AG08395 (cell line): ENCODE measurements at regions not wholly inside any gene's neighbourhood (a gene's known extent, or its start where the extent isn't known, plus 50 kb on each side); places are given as distances from the start of the nearest gene placed in this dataset.

ENCODE experiments used
- DNase-seq: peaks from one replicate; pipeline ENCODE4 v3.0.0; 2012; ENCODE audit warnings: mixed read lengths, low spot score

DNA sequence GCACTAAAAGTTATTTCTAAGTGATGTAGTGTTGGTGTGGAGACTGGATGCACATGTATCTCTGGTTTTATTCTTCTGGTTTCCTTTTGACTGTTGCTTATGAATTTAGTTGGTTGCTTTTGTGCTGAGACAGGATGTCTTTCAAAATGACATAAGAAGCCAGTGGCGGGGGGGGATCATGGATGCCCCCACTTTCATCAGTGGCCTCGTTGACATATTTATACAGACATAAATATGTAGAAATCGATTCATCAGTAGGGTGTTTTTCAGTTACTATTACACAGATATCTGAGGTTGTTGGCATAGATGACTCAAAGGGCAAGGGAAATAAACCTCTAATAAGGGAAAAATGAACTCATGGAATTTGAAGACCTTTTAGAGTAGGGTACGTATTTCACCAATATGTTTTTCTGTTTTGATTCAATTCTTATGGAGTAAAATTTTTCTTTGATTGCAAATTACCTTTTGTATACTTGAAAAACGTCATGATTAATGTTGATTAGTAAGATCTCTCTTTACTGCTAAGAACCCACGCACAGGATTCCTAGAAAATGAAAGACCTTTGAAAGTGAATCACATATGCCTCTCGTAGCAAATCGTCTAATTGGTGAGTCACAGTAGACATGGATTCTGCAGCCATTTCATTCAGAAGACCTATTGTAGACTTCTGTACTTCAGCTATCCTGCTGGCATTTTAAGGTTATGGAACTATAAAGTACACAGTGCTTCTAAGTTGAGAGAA lies 97.4 kb upstream of the RBMS3 start:
- peak; percentile 42 for DNase-seq

DNA sequence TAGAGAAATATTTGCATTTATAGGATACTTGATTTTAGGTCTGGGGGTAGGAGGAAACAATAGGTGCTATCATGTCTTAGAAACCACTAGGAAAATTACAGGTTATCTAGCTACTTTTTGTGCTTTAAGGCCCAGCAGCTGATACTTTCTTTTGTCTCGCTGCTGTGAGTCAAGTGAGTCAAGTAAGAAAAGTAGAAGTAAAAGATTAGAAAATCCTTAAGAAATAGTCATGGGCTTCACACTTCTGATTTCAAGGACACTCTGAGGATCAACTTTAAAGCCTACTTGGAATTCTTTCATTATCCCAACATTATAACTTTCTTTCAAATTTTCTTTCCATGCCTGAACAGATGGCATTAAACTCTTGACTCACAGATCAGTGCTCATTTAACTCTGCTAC lies 95.2 kb upstream of the RBMS3 start:
- DNase-seq, result no peak

GRCh38 chr3:29186131-29186599 lies 94.7 kb upstream of the RBMS3 start:
- peak; percentile 79 for DNase-seq

DNA sequence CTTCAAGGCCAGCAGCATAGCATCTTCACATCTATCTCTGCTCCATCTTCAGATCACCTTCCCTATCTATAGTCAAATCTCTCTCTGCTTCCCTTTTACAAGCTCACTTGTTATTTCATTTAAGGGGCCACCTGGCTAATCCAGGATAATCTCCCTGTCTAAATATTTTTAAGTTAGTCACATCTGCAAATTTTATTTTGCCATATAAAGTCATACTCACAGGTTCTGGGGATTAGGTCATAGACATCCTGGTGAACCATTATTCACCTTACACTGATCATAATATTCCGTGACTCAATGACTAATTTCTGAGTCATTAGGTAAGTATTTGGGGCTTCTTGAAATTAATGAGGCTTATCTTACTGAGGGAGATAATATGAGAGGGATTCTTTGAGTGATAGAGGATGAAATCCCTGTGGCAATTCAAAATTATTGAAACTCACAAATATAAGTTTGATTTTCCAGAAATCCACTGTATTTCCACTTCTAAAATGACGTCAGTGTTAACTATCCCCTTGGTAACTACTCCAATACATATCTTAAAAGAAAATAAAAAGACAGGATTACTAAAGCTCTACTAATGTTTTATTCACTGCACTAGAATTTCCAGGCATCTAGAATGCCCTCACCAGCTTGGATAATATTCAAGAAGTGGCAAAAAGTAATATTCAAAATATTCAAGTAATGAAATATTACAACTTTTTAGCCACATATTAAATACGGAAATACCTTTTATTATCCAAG lies 93.7 kb upstream of the RBMS3 start:
- DNase-seq, result peak; percentile 51

- no peak for DNase-seq
These were observed 91.5 kb upstream of the RBMS3 start for GRCh38 chr3:29189328-29189727.

DNA sequence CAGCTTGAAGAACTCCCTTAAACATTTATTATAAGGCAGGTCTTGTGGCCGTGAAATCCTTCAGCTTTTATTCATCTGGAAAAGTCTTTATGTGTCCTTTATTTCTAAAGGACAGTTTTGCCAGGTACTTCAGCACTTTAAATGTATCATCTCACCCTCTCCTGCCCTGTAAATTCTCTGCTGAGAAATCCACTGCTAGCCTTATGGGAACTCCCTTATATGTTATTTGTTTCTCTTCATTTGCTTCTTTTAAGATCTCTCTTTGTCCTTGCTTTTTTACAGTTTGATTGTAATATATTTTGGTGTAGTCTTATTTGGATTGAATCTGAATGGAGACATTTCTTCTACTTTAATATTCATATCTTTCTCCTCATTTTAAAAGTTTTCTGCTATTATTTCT lies 86.7 kb upstream of the RBMS3 start:
- DNase-seq, result no peak

GRCh38 chr3:29195056-29195455 lies 85.8 kb upstream of the RBMS3 start:
- no peak for DNase-seq

GRCh38 chr3:29201604-29202003 lies 79.3 kb upstream of the RBMS3 start:
- no peak for DNase-seq

- no peak for DNase-seq
These were observed 78.5 kb upstream of the RBMS3 start for GRCh38 chr3:29202378-29202777.

DNA sequence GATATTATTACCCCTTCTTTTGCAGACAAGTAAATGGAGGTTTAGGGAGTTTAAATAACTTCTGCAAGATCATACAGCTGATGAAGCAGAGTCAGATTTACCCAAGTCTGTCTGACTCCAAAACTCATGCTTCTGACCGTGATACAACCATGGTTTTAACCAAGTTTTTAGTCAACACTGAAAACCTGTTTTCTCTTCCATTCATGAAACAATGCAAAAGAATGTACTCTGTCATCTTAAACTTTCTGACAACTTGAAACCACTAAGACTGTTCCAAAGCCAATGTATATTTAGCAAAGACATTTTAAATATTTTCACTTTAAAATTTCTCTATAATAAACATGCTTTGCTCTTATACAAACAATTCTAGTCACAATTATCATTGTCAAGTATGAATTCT lies 77.0 kb upstream of the RBMS3 start:
- DNase-seq, result no peak

DNA sequence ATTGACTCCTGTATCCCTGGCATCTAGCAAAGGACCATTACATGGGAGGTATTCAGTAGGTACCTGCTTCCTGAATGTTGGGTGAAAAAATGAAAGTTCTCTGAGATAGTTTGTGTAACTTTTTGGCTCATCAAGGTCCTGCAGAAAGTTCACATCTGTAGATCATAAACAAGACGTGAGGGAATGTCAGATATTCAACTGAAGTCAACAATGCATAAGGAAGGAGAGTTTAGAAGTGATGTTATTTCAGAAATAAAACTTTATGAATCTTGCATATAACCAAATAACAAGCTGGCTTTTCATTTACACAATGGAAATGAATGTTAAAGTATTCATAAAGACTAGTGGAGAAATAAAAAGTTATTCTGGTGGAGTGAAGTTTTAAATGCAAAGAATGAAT lies 73.4 kb upstream of the RBMS3 start:
- DNase-seq, result no peak

GRCh38 chr3:29212789-29213433 lies 68.0 kb upstream of the RBMS3 start:
- DNase-seq, result no peak

- DNase-seq, result no peak
These were observed 66.7 kb upstream of the RBMS3 start for GRCh38 chr3:29214009-29214658.

DNA sequence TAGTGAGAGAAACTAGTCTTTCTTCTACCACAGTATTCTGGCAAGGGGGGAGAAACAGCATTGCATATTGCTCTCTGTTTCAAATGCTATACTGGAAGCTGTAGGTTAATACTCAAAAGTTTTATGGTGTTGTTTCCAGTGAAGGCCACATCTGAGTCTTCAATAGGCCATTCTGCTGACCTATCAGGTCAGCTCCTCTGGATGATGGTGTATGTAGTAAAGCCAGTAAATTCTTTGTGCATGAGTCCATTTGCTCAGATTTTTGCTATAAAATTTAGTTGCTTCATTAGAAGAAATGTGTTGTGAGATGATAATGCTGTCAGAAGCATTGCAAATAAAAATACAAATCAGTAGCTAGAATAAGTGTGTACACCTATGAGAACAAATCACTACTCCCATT lies 64.9 kb upstream of the RBMS3 start:
- peak; percentile 19 for DNase-seq

DNA sequence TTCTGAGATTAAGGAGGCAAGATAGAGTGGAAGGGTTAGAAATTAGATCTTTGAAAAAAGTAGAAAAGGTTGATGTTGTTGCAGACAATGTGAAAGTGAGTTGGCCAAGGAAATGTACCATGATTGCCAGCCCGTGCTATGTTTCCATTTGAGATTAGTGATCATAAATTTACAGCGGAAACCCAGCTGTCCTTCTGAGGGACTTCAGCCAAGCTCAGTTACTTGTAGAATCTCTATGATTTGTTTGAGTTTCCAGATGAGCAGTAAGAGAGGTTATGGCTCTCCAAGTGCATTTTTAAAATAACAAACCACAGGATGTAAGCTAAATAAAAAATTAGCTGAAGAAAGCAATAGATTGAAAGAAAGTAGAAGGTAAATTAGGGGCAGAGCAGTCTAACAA lies 54.2 kb upstream of the RBMS3 start:
- DNase-seq, result no peak

- no peak for DNase-seq
These were observed 53.6 kb upstream of the RBMS3 start for GRCh38 chr3:29227307-29227706.
